NCI-H69 (cell line): ENCODE measurements at regions not wholly inside any gene's neighbourhood (a gene's known extent, or its start where the extent isn't known, plus 50 kb on each side); places are given as distances from the start of the nearest gene placed in this dataset.
A peak's percentile ranks its signal among the peaks of the same experiment; 100 is the strongest.

Experiments
- DNase-seq: peaks from one replicate; lab custom pipeline; 2025; lab: John Stamatoyannopoulos, UW

DNA sequence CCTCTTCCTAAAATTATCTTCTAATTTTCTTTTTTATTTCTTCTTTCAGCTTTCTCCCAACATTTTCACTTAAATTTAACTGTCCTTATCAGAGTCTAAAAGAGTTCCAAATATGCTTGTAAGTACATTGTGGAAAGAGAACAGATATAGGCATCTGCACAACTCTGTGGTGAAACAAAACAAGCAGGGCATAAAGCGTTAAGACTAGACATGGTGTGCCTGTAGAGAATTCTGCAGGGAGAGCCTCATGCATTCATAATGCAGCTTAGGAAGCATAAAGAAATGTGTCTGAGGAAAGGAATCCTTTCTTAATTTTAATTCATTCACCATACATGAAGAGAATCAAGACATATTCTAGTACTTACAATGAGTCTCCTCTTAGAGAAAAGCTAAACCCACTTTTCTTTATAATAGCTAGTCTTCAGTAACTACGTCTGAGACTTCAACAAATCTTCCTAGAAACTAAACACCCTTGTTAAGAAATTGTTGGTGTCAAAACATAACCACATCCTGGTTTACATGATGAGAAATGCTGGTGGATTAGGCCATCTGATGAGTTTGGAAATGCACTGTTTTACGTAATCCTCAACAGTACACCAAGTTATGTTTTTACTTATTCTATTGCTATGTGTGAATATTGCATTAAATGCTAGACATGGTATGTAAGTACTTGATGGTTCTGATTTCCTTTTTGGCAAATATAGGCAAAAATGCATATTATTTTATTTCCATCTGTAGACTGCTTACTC, 307.8 kb upstream of the GIMD1 start:
- DNase-seq, result no peak

DNA sequence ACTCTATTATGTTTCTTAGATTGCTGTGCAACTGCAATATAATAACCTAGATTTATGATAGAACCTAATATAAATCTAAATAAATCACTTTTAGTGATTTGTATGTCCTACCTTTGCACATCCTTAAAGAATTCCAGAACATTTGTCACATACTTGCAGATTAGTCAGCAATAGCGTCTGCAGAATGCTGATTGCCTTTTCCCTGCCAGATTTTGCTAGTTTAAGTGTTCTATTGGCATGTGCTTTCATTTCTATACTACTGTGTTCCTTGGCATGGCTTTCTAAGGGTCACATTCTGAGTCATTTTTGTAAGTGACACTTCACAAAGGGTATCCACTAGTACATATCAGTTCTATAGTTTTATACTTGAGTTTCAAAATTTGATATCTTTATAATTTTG, 303.1 kb upstream of the GIMD1 start:
- no peak for DNase-seq

DNA sequence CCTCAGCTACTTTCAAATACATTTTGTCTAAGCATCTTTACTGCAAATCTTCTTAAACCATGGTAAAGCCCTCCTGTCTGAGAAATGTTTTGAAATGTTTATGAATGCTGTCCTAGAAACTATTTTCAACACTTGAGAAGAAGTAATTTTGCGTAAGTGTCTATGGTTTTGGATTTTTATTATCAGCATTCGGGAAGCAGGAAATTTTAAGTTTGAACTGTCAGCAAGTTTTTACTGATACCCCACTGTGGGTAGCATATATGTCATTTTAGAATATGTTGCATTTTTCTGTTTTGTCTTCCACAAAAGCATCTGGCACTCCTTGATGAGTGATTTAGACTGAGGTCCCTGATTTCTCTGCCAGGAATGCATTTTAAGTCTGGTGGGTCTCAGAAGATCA, 302.4 kb upstream of the GIMD1 start:
- DNase-seq, result no peak

DNA sequence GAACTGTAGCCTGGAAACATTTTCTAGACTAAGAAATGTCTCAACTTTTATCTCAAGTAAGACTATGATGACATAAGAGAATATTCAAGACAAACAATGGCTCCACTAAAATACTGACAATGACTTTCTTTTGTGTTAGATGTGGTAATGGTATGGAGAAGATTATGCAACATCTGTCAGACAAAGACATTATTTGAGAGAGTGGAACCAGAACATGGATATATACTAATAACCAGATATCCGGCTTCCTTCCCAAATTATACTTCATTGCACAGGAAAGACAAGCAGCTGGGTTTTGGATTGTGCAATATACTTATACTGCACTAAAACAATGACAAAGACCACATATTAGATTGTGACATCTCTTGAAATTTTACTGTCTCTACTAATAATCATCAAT, 290.8 kb upstream of the GIMD1 start:
- no peak for DNase-seq

DNA sequence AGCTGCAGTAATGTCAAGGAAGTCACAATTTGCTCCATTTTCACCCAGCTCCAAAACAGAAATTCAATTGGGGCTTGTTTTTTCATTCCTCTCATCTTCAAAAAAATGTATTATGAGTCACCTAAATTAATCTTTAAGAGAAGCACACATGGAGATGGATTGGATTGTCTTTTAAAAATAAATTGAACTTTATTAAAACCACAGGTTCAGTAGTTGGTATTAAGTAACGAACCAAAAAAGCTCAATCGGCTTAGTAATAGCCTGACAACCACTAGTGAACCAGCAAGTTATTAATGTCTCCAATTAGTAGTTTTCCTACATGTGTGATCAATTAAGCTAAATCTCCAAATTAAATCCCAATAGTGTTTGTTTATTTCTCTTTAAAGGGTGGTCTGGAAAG, 283.5 kb upstream of the GIMD1 start:
- DNase-seq, result no peak

DNA sequence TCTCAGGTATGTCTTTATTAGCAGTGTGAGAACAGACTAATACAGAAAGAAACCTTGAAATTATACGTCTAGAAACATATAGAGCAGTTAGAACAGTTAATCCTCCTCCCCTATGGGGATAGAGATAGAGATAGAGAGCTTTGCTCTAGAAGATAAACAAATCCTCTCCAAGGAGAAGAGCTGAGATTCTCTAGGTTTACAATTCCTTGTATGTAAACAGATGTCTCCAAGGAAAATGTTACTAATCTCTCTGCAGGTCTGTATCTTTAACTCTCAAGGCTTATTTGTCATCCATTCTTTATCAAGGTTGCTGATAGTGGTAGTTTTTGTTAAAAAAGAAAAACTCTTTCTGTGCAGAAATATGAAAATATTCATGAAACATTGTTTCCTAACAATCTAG, 282.1 kb upstream of the GIMD1 start:
- no peak for DNase-seq

DNA sequence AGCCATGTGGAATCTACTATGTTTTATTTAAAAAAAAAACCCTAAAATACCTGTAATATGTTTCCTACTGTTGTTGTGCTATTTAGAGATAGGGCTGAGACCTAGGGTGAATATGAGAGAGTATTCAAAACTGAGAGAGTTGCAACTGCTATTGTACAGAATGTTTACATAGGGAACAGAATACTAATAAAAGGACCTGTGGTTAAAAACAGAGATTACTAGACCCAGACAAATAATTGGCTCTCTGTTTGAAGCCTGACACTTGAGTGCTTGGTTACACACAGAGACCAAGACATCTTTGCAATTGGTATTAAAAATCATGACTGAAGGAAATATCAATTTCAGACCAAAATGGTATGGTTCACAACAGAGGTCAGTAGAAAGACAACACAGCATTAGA, 278.9 kb upstream of the GIMD1 start:
- no peak for DNase-seq

DNA sequence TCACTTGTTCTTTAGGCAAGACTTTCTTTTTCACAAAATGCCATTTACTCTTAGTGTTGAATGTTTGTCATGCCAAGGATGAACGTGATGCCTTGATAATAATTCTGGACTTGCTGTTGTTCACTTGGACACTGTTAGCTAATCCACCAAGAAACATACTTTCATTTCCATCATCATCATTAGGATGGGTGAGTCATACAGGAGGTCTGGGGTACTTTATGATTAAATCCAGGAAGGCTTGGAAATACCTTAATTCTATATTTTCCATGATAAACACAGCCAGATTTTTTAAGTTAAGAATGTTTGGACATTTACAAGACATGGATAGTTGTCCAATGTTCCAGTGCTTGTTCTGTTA, 260.7 kb upstream of the GIMD1 start:
- no peak for DNase-seq

DNA sequence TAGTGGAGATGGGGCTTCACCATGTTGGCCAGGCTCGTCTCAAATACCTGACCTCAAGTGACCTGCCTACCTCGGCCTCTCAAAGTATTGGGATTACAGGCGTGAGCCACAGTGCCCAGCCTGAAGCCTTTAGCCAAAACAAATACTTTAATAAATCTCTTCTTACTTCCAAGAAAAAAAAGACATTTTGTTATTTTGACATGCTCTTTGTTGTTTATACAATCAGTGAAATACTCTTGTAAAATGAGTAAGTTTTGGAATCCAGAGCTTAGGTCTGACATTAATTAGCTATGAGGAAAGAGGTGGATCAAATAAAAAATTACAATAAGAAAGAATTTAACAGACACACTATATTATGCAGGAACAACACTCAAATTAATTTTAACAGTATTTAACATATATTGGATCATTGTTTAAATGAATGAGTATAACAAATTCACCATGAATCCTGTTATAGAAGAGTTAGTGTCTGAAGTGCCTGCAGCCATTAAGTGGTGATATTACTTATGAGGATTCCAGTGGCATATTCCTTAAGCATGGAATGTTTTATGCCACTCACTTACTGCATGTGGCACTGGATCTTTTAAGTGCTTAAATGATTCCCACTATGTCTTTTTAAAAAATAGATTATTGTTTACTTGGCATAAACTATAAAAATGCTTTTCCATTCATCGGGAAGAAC, 260.1 kb upstream of the GIMD1 start:
- DNase-seq, result no peak

DNA sequence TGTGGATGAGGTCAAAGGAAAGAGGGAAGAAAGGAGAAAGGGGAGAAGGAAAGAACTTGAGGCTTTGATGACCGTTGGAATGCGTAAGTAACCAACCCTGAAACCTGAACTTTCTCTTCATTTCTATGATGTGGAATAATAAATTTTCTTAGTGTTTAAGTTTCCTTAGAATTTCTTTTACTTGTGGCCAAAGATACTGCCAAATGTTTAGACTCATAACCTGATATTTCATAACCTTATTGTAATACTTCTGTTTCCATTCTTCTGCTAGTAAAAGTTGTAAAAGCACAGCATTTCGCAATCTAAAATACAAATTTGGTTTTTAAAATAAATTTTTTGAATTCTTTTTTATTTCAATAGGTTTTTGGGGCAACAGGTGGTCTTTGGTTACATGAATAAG, 258.5 kb upstream of the GIMD1 start:
- no peak for DNase-seq

DNA sequence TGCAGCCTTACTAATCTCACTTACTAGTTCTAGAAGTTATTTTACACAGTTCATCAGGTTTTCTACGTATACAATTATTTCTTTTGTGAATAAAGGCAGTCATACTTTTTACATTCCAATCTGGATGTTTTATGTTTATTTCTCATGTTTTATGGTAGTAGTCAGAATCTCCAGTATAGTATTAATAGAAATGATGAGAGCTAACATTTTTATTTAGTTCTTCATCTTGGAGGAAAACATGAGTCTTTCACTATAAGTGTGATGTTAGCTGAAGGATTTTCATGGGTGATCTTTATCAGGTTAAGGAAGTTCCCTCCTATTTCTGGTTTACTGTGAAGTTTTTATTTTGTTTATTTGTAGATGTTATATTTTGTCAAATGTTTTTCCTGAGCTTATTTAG, 256.1 kb upstream of the GIMD1 start:
- no peak for DNase-seq

DNA sequence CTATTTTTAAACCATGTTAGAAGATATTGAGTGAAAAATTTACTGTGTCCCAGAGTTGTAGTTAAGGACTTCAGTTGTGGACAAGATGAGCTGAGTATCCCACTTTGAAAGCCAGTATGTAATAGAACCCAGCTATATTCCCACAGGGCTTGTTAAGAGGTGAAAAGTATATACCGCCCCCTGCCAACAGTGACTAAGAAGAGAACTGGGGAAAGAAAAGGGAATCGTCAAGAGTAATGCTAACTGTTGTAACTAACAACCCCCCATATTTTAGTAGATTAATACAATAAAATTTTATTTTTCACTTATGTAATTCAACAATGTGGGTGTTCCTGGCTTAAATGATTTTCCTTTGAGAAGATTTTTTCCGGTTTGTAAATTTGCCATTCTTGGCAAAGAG, 250.4 kb upstream of the GIMD1 start:
- peak; percentile 4 for DNase-seq

DNA sequence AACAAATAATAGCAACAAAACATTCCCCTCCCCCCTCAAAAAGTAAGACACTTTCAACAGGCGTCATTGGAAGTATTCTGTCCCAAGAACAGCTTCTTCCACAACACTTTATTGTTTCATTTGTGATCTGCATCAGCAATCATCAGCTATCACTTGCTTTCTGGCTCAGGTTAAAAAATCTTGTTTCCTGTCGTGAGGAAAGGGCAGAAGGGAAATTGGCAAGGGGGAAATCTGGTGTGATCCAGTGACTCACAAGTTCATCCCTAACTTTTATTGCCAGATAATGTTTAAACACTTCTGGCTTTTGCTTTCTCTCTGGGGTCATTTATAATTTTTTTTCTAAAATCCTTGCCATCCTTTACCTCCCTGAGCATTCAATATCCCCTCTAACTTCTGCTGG, 247.4 kb upstream of the GIMD1 start:
- DNase-seq, result no peak

DNA sequence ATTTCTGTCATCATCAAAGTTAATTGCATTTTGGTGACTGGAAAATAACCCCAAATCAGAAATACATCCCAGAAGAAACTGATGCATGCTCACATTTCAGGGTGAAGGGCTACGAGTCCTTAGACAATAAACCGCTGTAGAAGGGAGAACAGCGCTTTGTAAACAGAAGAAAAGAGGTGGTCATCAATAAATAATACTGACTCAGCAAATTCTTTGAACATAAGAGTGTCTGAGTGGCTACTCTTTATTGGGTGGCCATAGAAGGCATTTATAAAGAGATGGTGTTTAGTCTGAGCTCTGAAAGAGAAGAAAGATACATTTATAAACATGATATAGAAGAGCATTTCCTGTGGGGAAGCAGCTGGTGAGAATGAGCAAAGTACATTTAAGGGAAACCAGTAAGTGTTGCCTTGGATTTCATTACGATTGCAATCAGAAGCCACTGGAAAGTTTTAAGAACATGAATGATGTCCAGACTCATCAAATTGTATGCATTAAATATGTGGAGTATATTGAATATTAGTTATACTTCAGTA, 246.9 kb upstream of the GIMD1 start:
- no peak for DNase-seq

DNA sequence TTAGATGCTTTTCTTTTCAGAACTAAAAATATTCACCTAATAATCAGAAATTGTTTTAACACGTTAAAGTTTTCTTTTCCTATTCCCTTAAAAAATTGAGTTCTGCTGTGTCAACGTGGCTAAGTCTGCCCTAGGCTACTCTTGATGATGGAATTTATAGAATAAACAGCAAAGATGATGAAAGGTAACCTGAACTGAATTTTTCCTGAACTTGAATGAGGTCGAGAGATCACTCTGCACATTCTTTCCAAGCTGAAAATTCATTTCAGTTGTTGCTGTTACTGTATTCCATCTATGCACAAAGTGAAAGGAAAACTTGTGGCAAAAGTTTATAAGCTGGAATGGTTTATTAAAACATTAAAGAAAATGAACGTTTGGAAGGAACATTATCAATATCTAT, 245.9 kb upstream of the GIMD1 start:
- DNase-seq, result no peak

DNA sequence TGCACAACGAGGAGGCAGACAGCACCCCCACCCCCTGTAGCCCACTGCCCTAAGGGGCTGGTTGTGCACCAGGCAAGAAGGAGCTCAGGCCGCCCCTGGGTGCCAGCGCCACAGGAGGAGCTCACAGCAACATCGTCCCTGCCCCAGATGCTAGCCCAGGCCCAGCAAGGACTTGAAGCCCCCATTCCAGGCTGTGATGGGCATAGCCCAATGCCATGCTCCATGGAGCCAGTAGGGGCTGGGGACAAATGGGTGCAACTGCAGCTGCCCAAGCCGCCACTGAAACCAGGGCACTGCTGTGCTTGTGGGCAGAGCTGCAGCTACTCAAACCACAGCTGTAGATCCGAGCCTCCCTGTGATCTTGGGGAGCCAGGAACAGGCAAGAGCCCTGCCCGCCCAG, 241.3 kb upstream of the GIMD1 start:
- no peak for DNase-seq

DNA sequence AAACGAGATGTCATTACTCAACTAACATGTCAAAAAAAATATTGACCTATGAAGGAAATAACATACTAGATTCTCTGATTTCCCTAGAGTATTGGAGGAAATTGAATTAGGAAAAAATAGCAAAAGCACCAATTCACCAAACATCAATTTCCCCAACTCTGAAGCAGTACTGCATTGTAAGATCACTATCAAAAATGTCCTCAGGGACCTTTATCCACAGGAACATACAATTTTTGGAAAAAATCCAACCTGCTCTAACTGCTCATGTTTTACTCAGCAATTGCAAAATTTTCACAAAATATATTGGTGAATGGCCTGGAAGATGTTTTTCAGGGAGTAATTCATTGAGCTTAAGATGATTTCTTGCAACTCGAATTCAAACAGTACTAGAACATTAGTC, 239.0 kb upstream of the GIMD1 start:
- no peak for DNase-seq

DNA sequence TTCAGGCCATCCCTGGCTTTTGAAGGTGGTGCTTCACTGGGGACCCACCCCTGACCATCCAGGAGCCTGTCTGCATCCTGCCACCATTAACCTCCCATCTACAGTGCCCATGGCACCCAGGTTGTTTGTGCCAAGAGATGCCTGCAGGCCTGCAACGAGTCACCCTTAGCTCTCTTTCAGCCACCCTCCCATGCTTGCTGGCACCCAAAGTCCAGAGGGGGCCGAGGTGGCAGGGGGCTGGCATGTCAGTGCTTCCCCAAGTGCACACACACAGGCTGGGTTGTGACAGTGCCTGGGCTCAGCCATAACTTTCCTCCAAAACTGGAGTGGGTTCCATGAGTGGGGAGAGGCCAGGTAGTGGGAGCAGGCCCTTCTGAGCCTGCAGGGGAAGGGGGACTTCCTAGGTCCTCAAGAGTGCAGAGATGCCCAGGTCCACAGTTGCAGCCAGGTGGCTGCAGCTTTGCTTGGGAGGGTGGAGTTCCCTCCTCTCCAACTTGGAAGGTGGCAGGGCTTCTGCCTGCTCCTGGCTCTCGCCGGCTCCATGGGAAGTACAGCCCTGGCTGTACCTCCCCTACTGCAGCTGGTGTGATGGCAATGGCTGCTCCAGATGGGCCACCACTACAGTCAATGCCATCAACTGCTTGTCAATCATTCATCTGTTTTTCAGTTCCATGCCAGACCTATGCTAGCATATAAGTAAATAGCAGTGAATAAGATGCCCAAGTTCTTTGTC, 235.9 kb upstream of the GIMD1 start:
- DNase-seq, result no peak

DNA sequence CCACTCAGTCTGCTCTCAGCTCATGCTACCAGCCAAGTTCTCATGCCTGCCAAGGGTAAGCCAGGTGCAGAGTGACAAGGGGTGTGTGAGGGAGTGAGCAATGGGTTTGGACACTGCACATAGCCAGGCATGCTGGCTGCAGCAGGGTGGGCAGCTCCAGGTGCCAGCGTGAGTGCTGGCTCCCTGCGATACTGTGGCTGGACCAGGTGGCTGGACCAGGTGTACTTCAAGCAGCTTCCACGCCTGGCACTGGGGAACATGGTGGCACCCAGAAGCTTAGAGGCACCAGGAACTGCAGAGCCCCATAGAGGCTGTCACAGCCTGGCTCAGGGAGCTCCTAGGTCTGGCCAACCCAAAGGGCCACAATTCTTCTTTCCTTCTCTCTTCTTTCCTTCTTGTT, 234.9 kb upstream of the GIMD1 start:
- no peak for DNase-seq

DNA sequence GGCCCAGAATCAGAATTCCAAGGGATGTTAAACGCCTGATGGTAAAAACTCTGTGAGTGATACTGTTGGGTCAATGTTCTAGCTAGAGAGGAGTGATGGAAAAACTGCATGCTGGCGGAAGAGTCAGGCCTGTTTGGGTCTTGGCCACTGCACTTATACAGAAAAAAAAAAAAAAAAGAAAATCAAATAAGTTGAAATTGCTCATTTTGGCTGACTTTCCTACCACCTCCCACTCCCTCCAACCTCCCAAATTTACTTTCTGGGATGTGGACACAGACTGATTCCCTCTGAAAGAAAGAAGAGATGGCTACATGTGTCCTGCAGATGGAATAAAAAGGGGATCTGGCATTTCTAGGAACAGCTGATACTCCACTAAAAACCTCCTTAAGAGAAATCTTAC, 234.1 kb upstream of the GIMD1 start:
- DNase-seq, result no peak

DNA sequence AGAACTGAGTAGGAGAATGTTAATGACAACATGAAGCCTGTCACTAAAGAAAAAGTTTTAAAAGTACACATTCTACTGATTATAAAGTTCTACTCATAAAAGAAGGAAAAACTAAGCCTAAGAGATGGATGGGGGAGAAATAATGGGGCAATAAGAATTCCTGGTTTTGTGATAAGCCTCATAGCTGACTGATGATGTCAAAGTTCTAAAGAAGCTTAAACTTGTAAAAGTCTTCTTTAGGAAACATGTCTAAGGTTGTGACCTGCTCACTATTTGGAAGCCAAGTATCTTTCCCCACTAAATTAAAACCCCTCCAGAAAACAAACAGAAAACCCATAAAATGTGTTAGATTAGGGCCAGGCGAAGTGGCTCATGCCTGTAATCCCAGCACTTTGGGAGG, 232.9 kb upstream of the GIMD1 start:
- DNase-seq, result no peak

DNA sequence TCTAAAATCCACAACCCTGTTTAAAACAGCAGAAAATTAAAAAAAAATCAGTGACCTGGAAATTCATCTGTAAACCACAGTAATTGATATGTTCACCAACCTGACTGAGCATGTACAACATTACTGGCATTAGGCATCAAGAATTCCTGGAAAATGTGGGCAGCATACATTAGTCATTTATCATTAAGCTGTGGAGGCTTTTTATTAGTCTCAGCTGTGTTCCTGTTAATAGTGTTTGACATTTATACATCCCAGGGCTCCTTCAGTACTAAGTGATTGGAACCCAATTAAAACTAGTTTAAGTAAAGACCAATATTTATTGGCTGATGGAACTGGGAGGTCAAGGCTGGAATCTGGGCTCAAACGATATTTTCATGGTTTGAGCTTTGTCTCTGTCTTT, 227.3 kb upstream of the GIMD1 start:
- DNase-seq, result no peak

DNA sequence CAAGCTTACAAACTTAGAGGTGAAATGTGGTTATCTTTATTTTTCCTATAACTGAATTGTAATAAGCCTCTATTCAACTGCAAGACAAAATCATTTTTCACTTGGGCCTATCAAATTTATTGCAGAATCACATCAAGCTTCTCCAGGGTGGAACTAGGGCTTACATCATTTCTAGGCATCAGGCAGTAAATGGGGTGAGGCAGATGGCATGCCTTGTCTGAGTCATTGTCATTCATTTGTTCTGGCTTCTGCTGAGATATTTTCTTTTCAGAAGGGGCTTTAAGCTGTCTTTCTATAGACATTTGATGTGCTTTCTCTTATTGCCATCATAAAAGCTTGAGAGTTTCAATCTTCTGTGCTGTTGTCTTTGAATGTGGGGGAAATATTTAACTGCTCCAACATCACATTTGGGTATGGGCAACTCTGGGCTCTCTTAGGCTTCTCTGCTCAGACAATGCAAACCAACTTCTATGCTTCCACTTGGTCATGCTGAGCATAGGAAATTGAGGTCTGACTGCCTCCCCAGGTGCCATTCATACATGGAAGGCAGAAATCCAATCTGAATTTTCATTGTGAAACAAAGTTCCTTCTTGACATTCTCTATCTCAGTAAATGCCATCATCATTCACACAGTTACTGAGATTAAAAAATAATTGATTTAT, 225.8 kb upstream of the GIMD1 start:
- no peak for DNase-seq
